ENCODE measurements at regions not wholly inside any gene's neighbourhood (a gene's known extent, or its start where the extent isn't known, plus 50 kb on each side); places are given as distances from the start of the nearest gene placed in this dataset.

GRCh38 chr11:119522609-119523008 lies 99.6 kb upstream of the THY1 start:
- no peak for TF ChIP-seq EZH2 (IDR thresholded peaks at IDR 0.05; ENCODE audit: insufficient read depth, poor library complexity, severe bottlenecking)
- no peak for TF ChIP-seq EZH2phosphoT487 (IDR thresholded peaks at IDR 0.05; ENCODE audit: insufficient read depth, low read depth)
